Retinal pigment epithelial cell (primary cell): ENCODE measurements at regions not wholly inside any gene's neighbourhood (a gene's known extent, or its start where the extent isn't known, plus 50 kb on each side); places are given as distances from the start of the nearest gene placed in this dataset.

Experiments used
- DNase-seq: peaks from one replicate; pipeline ENCODE4 v3.0.0-alpha.2; 2010; ENCODE audit warnings: low read depth
- H3K4me3 ChIP-seq: 2 replicates; pipeline ENCODE4 v1.5.1; 2011; ENCODE audit warnings: mild to moderate bottlenecking, low read length, control low read depth, moderate library complexity
- TF ChIP-seq, protein P1 (sequence below): conservative IDR thresholded peaks from 2 replicates; pipeline ENCODE4 v1.5.1; 2011; ENCODE audit warnings: low read depth, low read length, control low read depth, inconsistent platforms

DNA sequence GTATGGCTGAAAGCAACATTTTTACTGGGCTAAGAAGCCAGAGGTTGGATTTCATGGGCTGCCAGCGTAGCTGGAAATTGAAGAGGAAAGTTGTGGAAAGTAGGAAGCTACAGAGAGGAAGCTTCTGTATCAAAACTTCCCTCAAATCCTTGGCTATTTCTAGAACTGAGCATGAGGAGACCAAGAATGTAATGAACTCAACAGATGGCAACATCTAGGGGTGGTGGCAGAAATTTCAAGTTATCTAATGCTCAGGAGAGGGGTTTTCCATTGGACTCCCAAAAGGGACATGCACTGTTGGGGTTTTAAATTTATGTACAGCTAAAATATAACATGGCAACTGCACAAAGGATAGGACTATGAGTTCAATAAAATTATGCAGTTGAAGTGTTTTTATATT lies 151.3 kb downstream of the DHRS2 start:
- no peak overlapping the region for H3K4me3 ChIP-seq
- TF ChIP-seq, protein P1, sequence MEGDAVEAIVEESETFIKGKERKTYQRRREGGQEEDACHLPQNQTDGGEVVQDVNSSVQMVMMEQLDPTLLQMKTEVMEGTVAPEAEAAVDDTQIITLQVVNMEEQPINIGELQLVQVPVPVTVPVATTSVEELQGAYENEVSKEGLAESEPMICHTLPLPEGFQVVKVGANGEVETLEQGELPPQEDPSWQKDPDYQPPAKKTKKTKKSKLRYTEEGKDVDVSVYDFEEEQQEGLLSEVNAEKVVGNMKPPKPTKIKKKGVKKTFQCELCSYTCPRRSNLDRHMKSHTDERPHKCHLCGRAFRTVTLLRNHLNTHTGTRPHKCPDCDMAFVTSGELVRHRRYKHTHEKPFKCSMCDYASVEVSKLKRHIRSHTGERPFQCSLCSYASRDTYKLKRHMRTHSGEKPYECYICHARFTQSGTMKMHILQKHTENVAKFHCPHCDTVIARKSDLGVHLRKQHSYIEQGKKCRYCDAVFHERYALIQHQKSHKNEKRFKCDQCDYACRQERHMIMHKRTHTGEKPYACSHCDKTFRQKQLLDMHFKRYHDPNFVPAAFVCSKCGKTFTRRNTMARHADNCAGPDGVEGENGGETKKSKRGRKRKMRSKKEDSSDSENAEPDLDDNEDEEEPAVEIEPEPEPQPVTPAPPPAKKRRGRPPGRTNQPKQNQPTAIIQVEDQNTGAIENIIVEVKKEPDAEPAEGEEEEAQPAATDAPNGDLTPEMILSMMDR, result no peak

DNA sequence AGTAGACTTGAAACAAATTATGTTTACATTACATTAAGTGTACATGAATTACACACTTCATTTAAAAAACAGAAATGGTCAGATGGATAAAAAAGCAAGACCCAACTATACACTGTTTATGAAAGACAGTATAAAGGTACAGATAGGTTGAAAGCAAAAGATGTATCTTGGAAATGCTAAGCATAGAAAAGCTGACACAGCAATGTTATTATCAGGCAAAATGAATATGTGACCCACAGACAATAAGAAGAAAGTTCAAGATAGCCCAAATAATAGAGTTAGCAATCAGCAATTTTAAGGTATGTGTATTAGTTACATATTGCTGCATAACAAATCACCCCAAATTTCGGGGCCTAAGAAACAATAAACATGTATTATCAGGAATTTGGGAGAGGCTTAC lies 153.5 kb downstream of the DHRS2 start:
- TF ChIP-seq, protein P1, result no peak
- no peak overlapping the region for H3K4me3 ChIP-seq
- DNase-seq, result no peak

More for the DNA sequence above, 151.3 kb downstream of the DHRS2 start:
- no peak for DNase-seq

DNA sequence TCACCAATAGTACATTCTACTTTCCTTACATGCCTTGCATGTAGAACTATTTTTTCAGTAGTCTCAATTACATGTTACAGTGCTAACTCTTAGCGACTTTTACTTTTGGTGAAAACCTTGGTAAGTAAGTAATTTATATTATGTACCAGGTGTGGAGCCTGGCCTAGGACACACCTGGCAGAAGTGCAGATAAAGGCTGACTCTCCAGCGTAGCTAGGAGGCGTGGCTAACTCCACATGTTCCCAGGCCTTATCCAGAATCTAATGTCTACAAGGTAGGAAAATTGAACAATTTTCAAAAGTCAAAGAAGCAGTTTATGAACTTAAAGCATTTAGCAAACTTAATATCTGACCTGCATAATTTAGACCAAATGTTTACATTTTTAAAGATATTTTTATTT lies 157.4 kb downstream of the DHRS2 start:
- no peak overlapping the region for H3K4me3 ChIP-seq
- no peak for DNase-seq
- TF ChIP-seq, protein P1, result no peak

DNA sequence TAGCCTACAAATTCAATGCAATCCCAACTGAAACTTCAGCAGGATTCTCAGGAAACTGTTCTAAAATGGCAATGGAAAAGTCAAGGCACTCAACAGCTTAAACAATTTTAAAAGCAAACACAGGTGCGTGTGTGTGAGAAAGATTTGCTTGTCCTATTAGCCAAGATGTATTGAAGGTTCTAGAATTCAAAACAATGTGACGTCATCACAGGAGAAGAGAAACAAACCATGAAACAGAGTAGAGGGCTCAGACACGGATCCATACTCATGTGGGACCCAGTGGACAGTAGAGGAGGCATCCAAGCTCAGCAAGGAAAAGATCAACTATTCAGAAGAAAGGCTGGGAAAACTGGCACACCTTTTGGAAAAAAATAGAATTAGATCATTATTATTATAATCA lies 152.8 kb upstream of the DHRS4 start:
- DNase-seq, result no peak
- H3K4me3 ChIP-seq, result no peak overlapping the region
- TF ChIP-seq, protein P1, result no peak

DNA sequence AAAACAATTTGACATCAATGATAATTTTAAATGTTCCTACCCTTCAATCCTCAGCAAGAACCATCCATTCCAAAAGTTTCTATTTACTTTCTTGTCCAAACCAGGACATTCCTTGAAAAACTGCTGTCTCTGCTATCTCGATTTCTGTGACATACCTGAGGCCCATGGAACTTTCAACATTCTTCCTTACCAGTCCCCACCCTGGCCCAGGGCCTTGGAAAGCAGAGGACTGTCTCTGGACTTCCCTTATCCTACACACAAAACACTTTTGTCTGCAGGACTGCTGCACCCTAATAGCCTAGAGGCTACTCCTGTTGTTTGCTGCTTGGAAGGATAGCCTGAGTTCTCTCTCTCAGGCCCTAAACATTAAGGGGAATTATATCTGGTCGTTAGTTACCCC lies 151.8 kb upstream of the DHRS4 start:
- H3K4me3 ChIP-seq, result no peak overlapping the region
- DNase-seq, result no peak
- TF ChIP-seq, protein P1, result no peak

DNA sequence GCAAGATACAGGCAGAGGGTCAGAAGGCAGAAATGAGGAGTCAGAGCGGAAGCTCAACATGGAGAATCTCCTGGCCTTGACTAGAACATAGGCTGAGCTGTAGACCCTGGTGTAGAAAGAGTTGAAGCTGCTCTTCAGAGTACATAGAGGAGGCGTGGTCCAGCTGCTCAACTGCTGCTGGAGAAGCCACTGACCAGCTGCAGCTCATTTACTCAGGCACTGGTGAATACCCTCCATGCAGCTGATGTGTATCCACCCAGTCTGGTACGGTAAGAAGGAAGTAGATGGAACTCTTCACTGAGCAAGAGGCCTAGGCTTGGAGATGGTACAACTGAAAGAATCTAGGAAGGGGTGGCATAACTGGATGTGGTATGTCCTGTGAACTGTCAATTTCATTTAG lies 148.8 kb upstream of the DHRS4 start:
- DNase-seq, result no peak
- H3K4me3 ChIP-seq, result no peak overlapping the region
- TF ChIP-seq, protein P1, result no peak

DNA sequence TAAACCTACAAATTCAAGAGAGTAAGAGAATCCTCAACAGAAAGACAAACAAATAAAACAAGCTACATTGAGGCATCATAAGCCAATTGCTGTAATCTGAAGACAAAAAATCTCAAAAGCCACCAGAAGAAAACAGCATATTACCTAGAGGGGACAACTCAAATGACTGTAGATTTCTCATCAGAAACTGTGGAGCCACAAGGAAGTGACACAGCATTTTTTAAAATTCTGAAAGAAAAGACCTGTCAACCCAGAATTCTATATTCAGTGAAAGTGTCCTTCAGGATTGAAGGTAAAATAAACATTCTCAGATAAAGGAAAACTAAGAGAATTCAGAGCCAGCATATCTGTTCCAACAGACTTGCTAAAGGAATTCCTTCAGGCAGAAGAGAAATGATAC lies 147.8 kb upstream of the DHRS4 start:
- TF ChIP-seq, protein P1, result no peak
- DNase-seq, result no peak
- H3K4me3 ChIP-seq, result no peak overlapping the region
